ENCODE measurements at regions not wholly inside any gene's neighbourhood (a gene's known extent, or its start where the extent isn't known, plus 50 kb on each side); places are given as distances from the start of the nearest gene placed in this dataset.

GRCh38 chr15:46365572-46365971 is 730.7 kb downstream of the SQOR start:
- H2AFZ ChIP-seq (ENCODE audit: low read depth, low read length, severe bottlenecking) = no peak overlapping the region
- H3K4me2 ChIP-seq (ENCODE audit: low read depth, low read length, poor library complexity, severe bottlenecking) = no peak overlapping the region
- no peaks in the 10 kb centered on the region for H3K9me2 ChIP-seq (replicated peaks; ENCODE audit: insufficient read depth, low read length)
- no peak overlapping the region for H3K9ac ChIP-seq (ENCODE audit: low read length)
- H3K9me3 ChIP-seq (ENCODE audit: insufficient read depth, low read length) = no peaks in the 10 kb centered on the region
- H3K4me3 ChIP-seq (ENCODE audit: insufficient read depth, low read length, poor library complexity, severe bottlenecking) = no peak overlapping the region
- no peaks in the 10 kb centered on the region for H4K20me1 ChIP-seq (ENCODE audit: low read depth, low read length)
- no peaks in the 10 kb centered on the region for H3F3A ChIP-seq (ENCODE audit: insufficient read depth)
- no peak overlapping the region for H3K27ac ChIP-seq (ENCODE audit: low read depth, low read length)
- H3K27me3 ChIP-seq (ENCODE audit: low read length) = no peaks in the 10 kb centered on the region
- no peak for TF ChIP-seq EZH2phosphoT487 (conservative IDR thresholded peaks at IDR 0.05; ENCODE audit: low read length)
- TF ChIP-seq, protein P1, sequence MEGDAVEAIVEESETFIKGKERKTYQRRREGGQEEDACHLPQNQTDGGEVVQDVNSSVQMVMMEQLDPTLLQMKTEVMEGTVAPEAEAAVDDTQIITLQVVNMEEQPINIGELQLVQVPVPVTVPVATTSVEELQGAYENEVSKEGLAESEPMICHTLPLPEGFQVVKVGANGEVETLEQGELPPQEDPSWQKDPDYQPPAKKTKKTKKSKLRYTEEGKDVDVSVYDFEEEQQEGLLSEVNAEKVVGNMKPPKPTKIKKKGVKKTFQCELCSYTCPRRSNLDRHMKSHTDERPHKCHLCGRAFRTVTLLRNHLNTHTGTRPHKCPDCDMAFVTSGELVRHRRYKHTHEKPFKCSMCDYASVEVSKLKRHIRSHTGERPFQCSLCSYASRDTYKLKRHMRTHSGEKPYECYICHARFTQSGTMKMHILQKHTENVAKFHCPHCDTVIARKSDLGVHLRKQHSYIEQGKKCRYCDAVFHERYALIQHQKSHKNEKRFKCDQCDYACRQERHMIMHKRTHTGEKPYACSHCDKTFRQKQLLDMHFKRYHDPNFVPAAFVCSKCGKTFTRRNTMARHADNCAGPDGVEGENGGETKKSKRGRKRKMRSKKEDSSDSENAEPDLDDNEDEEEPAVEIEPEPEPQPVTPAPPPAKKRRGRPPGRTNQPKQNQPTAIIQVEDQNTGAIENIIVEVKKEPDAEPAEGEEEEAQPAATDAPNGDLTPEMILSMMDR (IDR thresholded peaks at IDR 0.05; ENCODE audit: insufficient read depth, low read length, poor library complexity, severe bottlenecking) = no peak
- H3K79me2 ChIP-seq (ENCODE audit: insufficient read depth, low read length) = no peaks in the 10 kb centered on the region
- no peaks in the 10 kb centered on the region; the same call in 1 of the 2 replicates for H3K36me3 ChIP-seq (ENCODE audit: low read length)

DNA sequence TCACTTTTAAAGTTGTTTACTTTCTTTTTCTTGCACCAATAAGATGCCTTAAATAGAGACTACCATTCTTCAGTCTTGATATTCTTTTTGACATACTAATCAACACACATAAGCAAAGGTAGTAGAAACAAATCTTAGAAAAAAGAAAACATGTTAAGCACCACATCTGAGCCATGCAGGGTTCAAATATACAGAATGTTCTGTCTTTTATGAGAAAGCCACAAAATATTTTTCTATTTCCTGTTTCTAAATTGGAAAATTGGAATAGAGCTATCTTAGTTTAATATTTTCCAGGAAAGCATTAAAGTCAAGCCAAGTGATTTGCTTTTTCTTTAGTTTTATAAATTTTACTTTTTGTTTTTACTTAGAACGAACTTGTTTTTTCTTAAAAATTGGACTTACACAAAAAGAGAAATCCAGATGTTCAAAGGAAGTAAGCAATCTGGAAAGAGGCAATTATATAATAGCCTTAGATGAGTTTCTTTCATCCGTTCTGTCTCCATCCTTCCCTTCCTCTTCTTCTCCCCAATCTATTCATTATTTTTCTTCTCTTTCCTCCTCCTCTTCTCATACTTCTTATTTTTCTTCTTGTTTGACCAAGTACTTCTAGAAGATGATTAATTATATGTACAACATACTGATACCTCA is 731.7 kb downstream of the SQOR start:
- Histone ChIP-seq H2AFZ (ENCODE audit: low read depth, low read length, severe bottlenecking) (no peak overlapping the region), H3K9ac (ENCODE audit: low read length) (no peak overlapping the region), H3K4me2 (ENCODE audit: low read depth, low read length, poor library complexity, severe bottlenecking) (no peak overlapping the region), H4K20me1 (ENCODE audit: low read depth, low read length) (no peaks in the 10 kb centered on the region), H3F3A (ENCODE audit: insufficient read depth) (no peaks in the 10 kb centered on the region), H3K27ac (ENCODE audit: low read depth, low read length) (no peak overlapping the region), H3K9me3 (ENCODE audit: insufficient read depth, low read length) (peaks cover 5% of the 10 kb centered on the region; the same call in 1 of the 2 replicates), H3K79me2 (ENCODE audit: insufficient read depth, low read length) (no peaks in the 10 kb centered on the region), H3K27me3 (ENCODE audit: low read length) (no peaks in the 10 kb centered on the region), H3K9me2 (replicated peaks; ENCODE audit: insufficient read depth, low read length) (no peaks in the 10 kb centered on the region), H3K4me3 (ENCODE audit: insufficient read depth, low read length, poor library complexity, severe bottlenecking) (no peak overlapping the region), H3K36me3 (ENCODE audit: low read length) (no peaks in the 10 kb centered on the region; the same call in 1 of the 2 replicates)
- TF ChIP-seq, protein P1 (IDR thresholded peaks at IDR 0.05; ENCODE audit: insufficient read depth, low read length, poor library complexity, severe bottlenecking) = no peak
- no peak for TF ChIP-seq EZH2phosphoT487 (conservative IDR thresholded peaks at IDR 0.05; ENCODE audit: low read length)

GRCh38 chr15:46383978-46384377 is 749.1 kb downstream of the SQOR start:
- Histone ChIP-seq H3K4me3 (ENCODE audit: insufficient read depth, low read length, poor library complexity, severe bottlenecking) (no peak overlapping the region), H3F3A (ENCODE audit: insufficient read depth) (no peaks in the 10 kb centered on the region), H3K27me3 (ENCODE audit: low read length) (no peaks in the 10 kb centered on the region), H3K4me2 (ENCODE audit: low read depth, low read length, poor library complexity, severe bottlenecking) (no peak overlapping the region), H3K9me2 (replicated peaks; ENCODE audit: insufficient read depth, low read length) (no peaks in the 10 kb centered on the region), H3K36me3 (ENCODE audit: low read length) (no peaks in the 10 kb centered on the region), H3K9me3 (ENCODE audit: insufficient read depth, low read length) (no peaks in the 10 kb centered on the region), H2AFZ (ENCODE audit: low read depth, low read length, severe bottlenecking) (no peak overlapping the region), H3K79me2 (ENCODE audit: insufficient read depth, low read length) (no peaks in the 10 kb centered on the region), H3K9ac (ENCODE audit: low read length) (no peak overlapping the region), H3K27ac (ENCODE audit: low read depth, low read length) (no peak overlapping the region), H4K20me1 (ENCODE audit: low read depth, low read length) (no peaks in the 10 kb centered on the region)
- TF ChIP-seq EZH2phosphoT487 (conservative IDR thresholded peaks at IDR 0.05; ENCODE audit: low read length) = no peak
- TF ChIP-seq, protein P1 (IDR thresholded peaks at IDR 0.05; ENCODE audit: insufficient read depth, low read length, poor library complexity, severe bottlenecking) = no peak

All from SU-DHL-6 (cell line).